HG03108 (cell line): ENCODE measurements at regions not wholly inside any gene's neighbourhood (a gene's known extent, or its start where the extent isn't known, plus 50 kb on each side); places are given as distances from the start of the nearest gene placed in this dataset.

Experiments used
- ATAC-seq: cut with Tn5 transposase; IDR thresholded peaks from one replicate; pipeline ENCODE4 v1.9.1; 2021; ENCODE audit warnings: moderate library complexity; ENCODE audit not compliant: unreplicated experiment

- ATAC-seq = no peak
Measured at GRCh38 chr11:115721296-115721995, 217.2 kb upstream of the CADM1 start.

DNA sequence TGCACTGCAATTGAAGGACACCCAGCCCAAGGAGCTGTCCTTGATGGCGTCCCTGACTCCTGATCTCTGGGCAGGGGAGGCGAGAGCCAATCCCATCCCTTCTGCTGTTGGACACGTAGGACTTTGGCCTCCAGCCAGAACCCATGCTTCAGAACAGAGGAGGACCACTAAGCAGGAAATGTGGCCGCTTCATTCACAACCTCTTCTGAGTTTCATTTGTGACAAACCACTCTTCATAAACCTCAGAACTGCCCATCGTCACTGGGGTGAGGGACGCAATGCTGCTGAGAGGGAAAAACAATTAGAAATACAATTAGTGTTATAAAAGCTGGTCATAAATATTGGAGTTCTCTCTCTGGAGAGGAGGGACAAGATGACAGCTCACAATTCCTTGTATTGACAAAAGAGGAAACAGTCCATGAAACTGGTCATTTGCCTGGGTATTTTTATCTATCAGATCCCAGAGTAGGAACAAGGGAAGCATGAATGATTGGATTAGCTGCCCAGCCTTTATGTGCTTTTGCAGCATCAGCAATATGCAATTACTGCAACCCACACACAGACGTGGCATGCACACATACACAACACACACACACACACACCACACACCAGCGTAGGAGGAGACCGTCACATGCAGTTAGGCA is 216.5 kb upstream of the CADM1 start:
- ATAC-seq = no peak

DNA sequence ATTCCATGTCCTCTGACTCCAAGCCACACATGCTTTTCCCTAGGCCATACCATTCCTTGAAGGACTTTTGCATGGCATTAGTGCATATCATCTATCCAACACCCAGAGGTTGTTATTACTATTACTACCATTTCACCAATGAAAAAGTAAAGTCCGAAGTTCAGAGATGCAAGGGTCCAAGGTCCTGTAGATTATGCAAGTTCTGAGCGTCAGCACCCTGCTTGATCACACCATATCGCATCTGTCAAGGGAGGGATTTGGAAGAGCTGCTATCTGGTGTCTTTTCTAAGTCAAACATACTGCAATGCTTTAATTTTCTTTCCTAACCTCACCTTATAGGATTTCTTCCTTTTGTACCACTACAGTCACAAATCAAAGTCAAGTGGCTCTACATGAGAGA is 214.7 kb upstream of the CADM1 start:
- ATAC-seq = no peak

- ATAC-seq = no peak
Measured at GRCh38 chr11:115718106-115718505, 213.9 kb upstream of the CADM1 start.

GRCh38 chr11:115716601-115717529 is 212.7 kb upstream of the CADM1 start:
- no peak for ATAC-seq

- no peak for ATAC-seq
Measured at GRCh38 chr11:115716080-115716479, 211.9 kb upstream of the CADM1 start.

GRCh38 chr11:115715251-115715770 is 211.1 kb upstream of the CADM1 start:
- no peak for ATAC-seq

- no peak for ATAC-seq
Measured at GRCh38 chr11:115712296-115712695, 208.1 kb upstream of the CADM1 start.

DNA sequence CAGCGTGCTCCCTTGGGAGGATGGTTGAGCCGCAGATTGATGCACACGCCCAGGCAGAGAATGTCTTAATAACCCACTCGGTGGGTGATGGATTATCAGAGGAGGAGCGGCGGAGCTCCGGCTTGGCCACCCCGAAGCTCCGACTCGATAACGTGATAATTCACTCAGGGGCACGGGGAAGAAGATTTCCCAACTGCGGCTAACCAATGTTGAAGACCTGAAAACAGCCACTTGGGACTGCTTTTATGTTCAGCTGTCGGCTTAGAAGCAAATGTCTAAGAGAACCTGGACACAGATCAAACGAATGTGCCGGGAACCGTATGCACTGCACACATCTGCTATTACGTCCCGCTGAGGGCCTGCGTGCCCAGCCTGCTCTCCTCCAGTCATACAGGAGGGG is 206.8 kb upstream of the CADM1 start:
- no peak for ATAC-seq

DNA sequence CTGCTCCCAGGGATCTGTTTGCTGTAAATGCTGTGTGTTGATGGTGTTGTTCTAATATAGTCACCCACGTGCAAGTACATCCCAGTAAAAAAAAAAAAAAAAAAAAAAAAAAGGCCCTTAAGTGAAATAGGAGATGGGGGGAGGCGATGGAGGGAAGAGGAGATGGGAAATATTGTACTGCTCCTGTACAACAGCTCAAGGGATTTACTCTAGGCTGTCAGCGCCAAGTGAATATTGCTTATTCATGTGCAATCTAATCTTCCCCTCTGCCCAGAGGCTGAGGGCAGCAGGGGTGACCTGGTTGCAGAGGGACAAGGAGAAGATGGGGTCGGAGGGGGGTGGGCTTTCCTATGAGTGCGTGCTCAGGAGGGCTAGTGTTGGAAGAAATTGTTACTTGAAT is 206.2 kb upstream of the CADM1 start:
- no peak for ATAC-seq

GRCh38 chr11:115709297-115709696 is 205.1 kb upstream of the CADM1 start:
- ATAC-seq = no peak

GRCh38 chr11:115707180-115707905 is 203.1 kb upstream of the CADM1 start:
- no peak for ATAC-seq

GRCh38 chr11:115706626-115707135 is 202.5 kb upstream of the CADM1 start:
- ATAC-seq = no peak

GRCh38 chr11:115705200-115705599 is 201.0 kb upstream of the CADM1 start:
- no peak for ATAC-seq

- no peak for ATAC-seq
Measured at GRCh38 chr11:115700981-115701875, 197.0 kb upstream of the CADM1 start.

GRCh38 chr11:115700496-115700895 is 196.3 kb upstream of the CADM1 start:
- no peak for ATAC-seq

DNA sequence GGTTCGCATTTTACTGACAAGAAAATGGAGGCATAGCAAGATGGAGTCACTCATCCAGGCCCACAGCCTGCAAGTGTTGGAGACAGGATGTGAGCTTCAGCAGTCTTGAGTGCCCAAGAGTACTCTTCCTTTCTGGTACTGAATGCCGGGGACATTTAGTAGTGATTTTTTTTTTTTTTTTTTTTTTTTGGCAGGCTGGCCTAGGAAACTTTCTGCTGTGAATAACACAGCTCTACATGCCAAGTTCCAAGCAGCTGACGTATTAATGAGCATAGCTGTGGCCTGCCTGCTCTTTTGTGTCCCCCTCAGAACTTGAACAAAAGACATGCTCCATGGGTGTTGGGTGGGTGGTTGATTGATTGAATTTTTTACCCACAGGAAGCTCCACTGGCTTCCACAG is 195.5 kb upstream of the CADM1 start:
- ATAC-seq = no peak

- ATAC-seq = no peak
Measured at GRCh38 chr11:115699326-115699725, 195.1 kb upstream of the CADM1 start.

- no peak for ATAC-seq
Measured at GRCh38 chr11:115698243-115698642, 194.0 kb upstream of the CADM1 start.

DNA sequence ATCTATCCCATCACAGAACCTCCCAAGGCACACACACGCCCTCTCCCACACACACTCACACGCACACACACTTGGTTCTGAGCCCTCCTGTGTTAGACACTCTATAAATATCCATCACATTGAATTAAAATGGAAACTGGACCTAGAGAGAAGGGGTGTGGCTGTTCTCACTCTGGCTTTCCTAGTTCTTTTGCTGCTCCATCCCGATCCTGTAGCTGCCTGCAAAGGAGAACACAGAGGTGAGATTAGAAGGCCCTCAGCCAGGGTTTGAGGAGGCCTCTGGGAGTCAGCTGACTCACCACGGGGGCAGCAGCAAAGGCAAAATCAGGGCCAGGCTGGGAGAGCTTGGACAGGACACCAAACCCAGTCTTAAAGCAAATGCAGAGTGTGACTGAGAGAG is 192.3 kb upstream of the CADM1 start:
- no peak for ATAC-seq
